Hepatocyte (in vitro differentiated cells): ENCODE measurements at regions not wholly inside any gene's neighbourhood (a gene's known extent, or its start where the extent isn't known, plus 50 kb on each side); places are given as distances from the start of the nearest gene placed in this dataset.

Experiments used
- EZH2 ChIP-seq: fragments of 200-600 bp; sonication (generic); IDR thresholded peaks from 2 replicates; pipeline ENCODE4 v1.6.1; 2016; ENCODE audit warnings: antibody characterized with exemption, mild to moderate bottlenecking, borderline replicate concordance
- TF ChIP-seq, protein P1 (sequence below): fragments of 200-600 bp; sonication (generic); IDR thresholded peaks from 2 replicates; pipeline ENCODE4 v1.5.1; 2016; ENCODE audit warnings: antibody characterized with exemption, mild to moderate bottlenecking; ENCODE audit not compliant: poor library complexity

- no peak for TF ChIP-seq EZH2
- TF ChIP-seq, protein P1, sequence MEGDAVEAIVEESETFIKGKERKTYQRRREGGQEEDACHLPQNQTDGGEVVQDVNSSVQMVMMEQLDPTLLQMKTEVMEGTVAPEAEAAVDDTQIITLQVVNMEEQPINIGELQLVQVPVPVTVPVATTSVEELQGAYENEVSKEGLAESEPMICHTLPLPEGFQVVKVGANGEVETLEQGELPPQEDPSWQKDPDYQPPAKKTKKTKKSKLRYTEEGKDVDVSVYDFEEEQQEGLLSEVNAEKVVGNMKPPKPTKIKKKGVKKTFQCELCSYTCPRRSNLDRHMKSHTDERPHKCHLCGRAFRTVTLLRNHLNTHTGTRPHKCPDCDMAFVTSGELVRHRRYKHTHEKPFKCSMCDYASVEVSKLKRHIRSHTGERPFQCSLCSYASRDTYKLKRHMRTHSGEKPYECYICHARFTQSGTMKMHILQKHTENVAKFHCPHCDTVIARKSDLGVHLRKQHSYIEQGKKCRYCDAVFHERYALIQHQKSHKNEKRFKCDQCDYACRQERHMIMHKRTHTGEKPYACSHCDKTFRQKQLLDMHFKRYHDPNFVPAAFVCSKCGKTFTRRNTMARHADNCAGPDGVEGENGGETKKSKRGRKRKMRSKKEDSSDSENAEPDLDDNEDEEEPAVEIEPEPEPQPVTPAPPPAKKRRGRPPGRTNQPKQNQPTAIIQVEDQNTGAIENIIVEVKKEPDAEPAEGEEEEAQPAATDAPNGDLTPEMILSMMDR, result no peak
Observed at GRCh38 chr3:55245351-55245750, 241.8 kb downstream of the WNT5A start.
